Iris pigment epithelial cell (primary cell): ENCODE measurements at regions not wholly inside any gene's neighbourhood (a gene's known extent, or its start where the extent isn't known, plus 50 kb on each side); places are given as distances from the start of the nearest gene placed in this dataset.
A peak's percentile ranks its signal among the peaks of the same experiment; 100 is the strongest.
"Not testable (repeated sequence)": the region's sequence is repeated elsewhere in the genome, so short reads cannot be mapped to it uniquely, and the experiment has no call there.

ENCODE experiments used
- DNase-seq: peaks from one replicate; pipeline ENCODE4 v3.0.0-alpha.2; 2011; ENCODE audit warnings: low read depth

GRCh38 chr7:136117539-136117938, 140.4 kb upstream of the MTPN start:
- no peak for DNase-seq

- DNase-seq = no peak
These were observed 139.0 kb upstream of the MTPN start for GRCh38 chr7:136116186-136116585.

- DNase-seq = peak; percentile 50
These were observed 138.0 kb upstream of the MTPN start for GRCh38 chr7:136114966-136115762.

- not testable (repeated sequence) for DNase-seq
These were observed 137.3 kb upstream of the MTPN start for GRCh38 chr7:136114467-136114866.

GRCh38 chr7:136109037-136109436, 131.9 kb upstream of the MTPN start:
- not testable (repeated sequence) for DNase-seq

GRCh38 chr7:136105191-136105590, 128.0 kb upstream of the MTPN start:
- no peak for DNase-seq

GRCh38 chr7:136104269-136104603, 127.1 kb upstream of the MTPN start:
- peak; percentile 1 for DNase-seq

- no peak for DNase-seq
These were observed 126.5 kb upstream of the MTPN start for GRCh38 chr7:136103545-136104268.

- DNase-seq = no peak
These were observed 125.7 kb upstream of the MTPN start for GRCh38 chr7:136102881-136103280.

- DNase-seq = not testable (repeated sequence)
These were observed 115.6 kb upstream of the MTPN start for GRCh38 chr7:136092714-136093113.

- DNase-seq = no peak
These were observed 110.7 kb upstream of the MTPN start for GRCh38 chr7:136087881-136088280.

GRCh38 chr7:136086712-136087111, 109.6 kb upstream of the MTPN start:
- peak; percentile 67 for DNase-seq

GRCh38 chr7:136079934-136080333, 102.8 kb upstream of the MTPN start:
- no peak for DNase-seq

GRCh38 chr7:136079478-136079892, 102.3 kb upstream of the MTPN start:
- no peak for DNase-seq

- no peak for DNase-seq
These were observed 101.9 kb upstream of the MTPN start for GRCh38 chr7:136079066-136079465.

GRCh38 chr7:136078630-136079029, 101.5 kb upstream of the MTPN start:
- no peak for DNase-seq

- no peak for DNase-seq
These were observed 99.8 kb upstream of the MTPN start for GRCh38 chr7:136076954-136077353.

GRCh38 chr7:136074843-136075242, 97.7 kb upstream of the MTPN start:
- no peak for DNase-seq

GRCh38 chr7:136072447-136072846, 95.3 kb upstream of the MTPN start:
- no peak for DNase-seq

- DNase-seq = no peak
These were observed 93.8 kb upstream of the MTPN start for GRCh38 chr7:136070736-136071505.

- no peak for DNase-seq
These were observed 92.8 kb upstream of the MTPN start for GRCh38 chr7:136069840-136070529.

GRCh38 chr7:136067277-136067676, 90.1 kb upstream of the MTPN start:
- DNase-seq = no peak
